ENCODE measurements at regions not wholly inside any gene's neighbourhood (a gene's known extent, or its start where the extent isn't known, plus 50 kb on each side); places are given as distances from the start of the nearest gene placed in this dataset.

- no peak for DNase-seq
These were observed 87.9 kb upstream of the MAMDC2 start for GRCh38 chr9:69955536-69956355.

DNA sequence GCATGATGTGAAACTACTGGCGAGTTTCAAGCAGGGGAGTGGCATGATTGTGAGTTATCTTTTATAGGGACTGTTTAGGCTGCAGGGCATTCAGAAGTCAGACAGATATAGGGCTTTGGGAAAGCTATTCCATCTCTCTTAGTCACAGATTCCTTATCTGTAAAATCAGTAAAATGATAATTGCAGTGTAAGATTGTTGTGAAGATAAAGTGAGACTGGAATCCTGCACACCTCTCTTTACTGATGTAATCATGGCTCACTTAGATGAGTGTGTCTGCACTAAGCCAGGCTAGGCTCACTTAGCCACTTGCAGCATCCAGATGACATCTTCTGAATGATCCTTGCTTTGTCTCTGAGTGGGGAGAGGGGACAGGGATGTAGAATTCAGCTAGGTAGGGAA is 81.8 kb upstream of the MAMDC2 start:
- no peak for DNase-seq

DNA sequence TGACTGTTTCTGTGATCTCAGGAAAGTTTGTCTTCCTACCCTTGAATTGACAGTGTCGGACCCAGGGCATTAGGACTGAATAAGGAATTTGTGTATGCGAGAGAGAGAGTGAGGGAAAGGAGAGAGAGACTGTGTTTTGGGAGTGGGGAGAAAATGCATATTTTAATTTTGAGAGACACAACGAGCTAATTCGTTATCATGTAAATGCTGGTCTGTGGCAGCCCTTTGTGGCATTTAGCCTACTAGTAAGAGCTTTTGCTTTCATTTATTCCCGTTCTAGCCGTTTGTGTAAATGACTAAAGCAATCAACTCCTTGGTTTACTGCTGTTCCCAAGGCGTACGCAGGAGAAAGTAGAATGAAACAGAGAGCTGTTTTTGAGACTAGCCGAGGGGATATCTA is 79.8 kb upstream of the MAMDC2 start:
- no peak for DNase-seq

DNA sequence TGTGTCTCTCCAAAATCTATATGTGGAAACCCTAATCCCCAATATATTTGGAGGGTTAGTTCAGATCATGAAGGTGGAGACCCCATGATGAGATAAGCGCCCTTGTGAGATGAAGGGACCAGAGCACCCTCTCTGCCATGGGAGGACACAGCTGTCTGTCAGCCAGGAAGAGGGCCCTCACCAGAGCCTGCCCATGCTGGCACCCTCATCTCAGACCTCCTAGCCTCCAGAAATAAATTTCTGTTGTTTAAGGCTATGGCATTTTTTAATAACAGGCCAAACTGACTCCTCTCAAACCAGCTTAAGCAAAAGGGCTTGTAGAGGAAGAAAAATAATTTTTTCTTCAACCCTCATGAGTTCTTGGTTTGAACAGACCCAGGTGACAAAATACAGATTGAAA is 79.2 kb upstream of the MAMDC2 start:
- DNase-seq: no peak

GRCh38 chr9:69965416-69966145 is 78.1 kb upstream of the MAMDC2 start:
- no peak for DNase-seq

DNA sequence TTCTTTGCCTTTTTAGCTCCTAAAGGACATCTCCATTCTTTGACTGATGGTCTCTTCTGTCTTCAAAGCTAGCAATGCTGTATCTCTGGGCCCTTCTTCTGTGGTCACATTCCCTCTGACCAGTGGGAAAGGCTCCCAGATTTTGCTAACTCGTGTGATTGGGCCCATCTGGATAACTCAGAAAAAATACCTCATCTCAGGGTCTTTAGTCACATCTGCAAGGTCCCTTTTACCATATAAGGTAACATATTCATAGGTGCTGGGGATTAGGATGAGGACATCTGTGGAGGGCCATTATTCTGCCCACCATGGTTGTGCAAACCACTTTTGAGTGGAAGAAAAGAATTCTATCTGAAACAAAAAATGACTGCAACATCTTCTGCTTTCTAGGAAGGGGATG is 76.3 kb upstream of the MAMDC2 start:
- DNase-seq: no peak

GRCh38 chr9:69970001-69970533 is 73.6 kb upstream of the MAMDC2 start:
- DNase-seq: no peak

- peak; percentile 44 for DNase-seq
These were observed 71.8 kb upstream of the MAMDC2 start for GRCh38 chr9:69971643-69972449.

- no peak for DNase-seq
These were observed 68.0 kb upstream of the MAMDC2 start for GRCh38 chr9:69975681-69976080.

GRCh38 chr9:69976152-69976551 is 67.5 kb upstream of the MAMDC2 start:
- DNase-seq: no peak

DNA sequence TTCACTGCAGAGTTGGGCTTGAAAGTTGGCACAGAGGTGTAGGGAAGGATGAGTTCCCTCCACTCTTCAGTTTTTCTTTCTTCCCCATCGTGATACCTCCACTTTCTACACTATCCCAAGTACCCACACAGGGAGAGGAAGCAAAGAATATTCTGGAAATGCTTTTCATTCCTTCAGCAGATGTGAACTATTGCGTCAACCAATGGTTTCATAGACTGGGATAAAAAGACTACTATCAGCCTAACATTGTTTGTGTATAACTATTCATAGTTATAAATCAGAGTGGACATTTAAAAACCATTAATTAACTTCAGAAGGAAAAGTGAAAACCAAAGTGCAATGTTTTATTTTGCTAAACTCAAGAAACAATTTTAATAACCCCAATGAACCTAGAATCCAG is 63.6 kb upstream of the MAMDC2 start:
- DNase-seq: no peak

GRCh38 chr9:69980591-69980990 is 63.1 kb upstream of the MAMDC2 start:
- DNase-seq: no peak

- no peak for DNase-seq
These were observed 61.8 kb upstream of the MAMDC2 start for GRCh38 chr9:69981686-69982445.

DNA sequence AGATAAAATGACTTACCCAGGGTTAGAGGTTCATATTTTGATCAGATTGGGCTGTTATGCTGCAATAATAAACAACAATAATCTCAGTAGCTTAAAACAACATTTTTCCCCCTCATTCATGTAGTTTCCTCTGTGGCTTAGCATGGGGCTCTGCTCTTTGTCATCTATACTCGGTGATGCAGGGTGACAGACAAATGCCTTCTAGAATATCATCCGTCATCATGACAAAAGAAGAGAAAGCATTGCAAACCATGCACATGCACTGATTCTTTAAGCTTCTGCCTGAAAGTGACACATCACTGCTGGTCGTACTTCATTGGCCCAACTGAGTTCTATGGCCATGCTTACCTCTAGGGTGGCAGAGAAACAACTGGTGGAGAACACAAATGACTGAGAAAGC is 58.8 kb upstream of the MAMDC2 start:
- no peak for DNase-seq

DNA sequence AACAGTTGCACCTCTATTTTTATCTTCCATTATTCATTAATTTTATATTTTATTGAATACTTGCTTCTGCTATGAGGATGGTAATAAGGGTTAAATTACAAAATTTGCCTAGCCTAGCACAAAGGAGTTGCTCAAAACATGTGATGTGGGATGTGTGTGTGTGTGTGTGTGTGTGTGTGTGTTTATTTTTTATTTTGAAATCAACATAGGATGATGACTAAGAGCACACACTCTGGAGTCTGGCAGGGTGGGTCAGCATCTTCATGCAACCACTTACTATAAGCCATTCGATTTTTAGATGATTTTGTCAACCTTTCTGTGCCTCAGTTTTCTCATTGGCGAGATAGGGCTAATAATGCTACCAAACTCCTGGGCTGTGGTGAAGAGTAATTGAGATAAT is 57.7 kb upstream of the MAMDC2 start:
- no peak for DNase-seq

DNA sequence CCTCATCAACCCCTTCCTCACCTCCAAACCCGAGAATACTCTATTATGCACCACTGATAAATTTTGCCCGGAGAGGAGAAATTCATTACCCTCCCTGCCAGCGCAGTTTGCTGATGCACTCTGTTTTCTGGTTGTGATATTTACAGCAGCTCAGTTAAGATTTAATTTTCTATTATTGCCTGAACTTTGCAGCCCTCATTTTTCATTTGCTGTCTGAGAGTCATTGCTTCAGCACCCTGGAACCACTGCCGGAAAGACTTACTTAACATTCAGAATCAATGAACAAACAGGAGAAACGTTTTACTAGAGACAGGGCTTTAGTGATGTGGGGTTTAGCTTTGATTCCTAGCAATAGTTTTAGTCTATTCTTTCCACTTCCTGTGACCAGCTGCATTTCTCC is 56.7 kb upstream of the MAMDC2 start:
- no peak for DNase-seq

GRCh38 chr9:69987457-69987856 is 56.2 kb upstream of the MAMDC2 start:
- no peak for DNase-seq

GRCh38 chr9:69993110-69993509 is 50.5 kb upstream of the MAMDC2 start:
- no peak for DNase-seq
